Right kidney (tissue), 1 donor: ENCODE measurements at regions not wholly inside any gene's neighbourhood (a gene's known extent, or its start where the extent isn't known, plus 50 kb on each side); places are given as distances from the start of the nearest gene placed in this dataset.
"Not testable (repeated sequence)": the region's sequence is repeated elsewhere in the genome, so short reads cannot be mapped to it uniquely, and the experiment has no call there.

Source experiments
- DNase-seq: peaks from one replicate; pipeline ENCODE4 v3.0.0-alpha.2; 2016

- no peak for DNase-seq
Observed at GRCh38 chr22:49694462-49695260, 133.0 kb downstream of the BRD1 start.

- no peak for DNase-seq
Observed at GRCh38 chr22:49693848-49694247, 133.8 kb downstream of the BRD1 start.

- DNase-seq, result no peak
Observed at GRCh38 chr22:49693416-49693815, 134.3 kb downstream of the BRD1 start.

GRCh38 chr22:49692499-49693225 is 135.0 kb downstream of the BRD1 start:
- no peak for DNase-seq

- DNase-seq, result no peak
Observed at GRCh38 chr22:49691256-49691655, 136.4 kb downstream of the BRD1 start.

- DNase-seq, result no peak
Observed at GRCh38 chr22:49690454-49690853, 137.2 kb downstream of the BRD1 start.

- DNase-seq, result no peak
Observed at GRCh38 chr22:49689858-49690257, 137.8 kb downstream of the BRD1 start.

GRCh38 chr22:49689255-49689770 is 138.4 kb downstream of the BRD1 start:
- no peak for DNase-seq

- no peak for DNase-seq
Observed at GRCh38 chr22:49688516-49689254, 139.0 kb downstream of the BRD1 start.

- DNase-seq, result no peak
Observed at GRCh38 chr22:49687786-49688515, 139.7 kb downstream of the BRD1 start.

- no peak for DNase-seq
Observed at GRCh38 chr22:49687333-49687732, 140.3 kb downstream of the BRD1 start.

- DNase-seq, result no peak
Observed at GRCh38 chr22:49686495-49687219, 141.0 kb downstream of the BRD1 start.

GRCh38 chr22:49685686-49686085 is 142.0 kb downstream of the BRD1 start:
- DNase-seq, result no peak

GRCh38 chr22:49685116-49685515 is 142.6 kb downstream of the BRD1 start:
- no peak for DNase-seq

- DNase-seq, result no peak
Observed at GRCh38 chr22:49683032-49683431, 144.6 kb downstream of the BRD1 start.

GRCh38 chr22:49680819-49681218 is 146.9 kb downstream of the BRD1 start:
- not testable (repeated sequence) for DNase-seq

- no peak for DNase-seq
Observed at GRCh38 chr22:49678842-49679170, 148.9 kb downstream of the BRD1 start.

GRCh38 chr22:49678137-49678841 is 149.4 kb downstream of the BRD1 start:
- DNase-seq, result no peak

GRCh38 chr22:49677495-49677889 is 150.2 kb downstream of the BRD1 start:
- no peak for DNase-seq

- DNase-seq, result no peak
Observed at GRCh38 chr22:49676783-49677494, 150.7 kb downstream of the BRD1 start.
